ENCODE measurements at regions not wholly inside any gene's neighbourhood (a gene's known extent, or its start where the extent isn't known, plus 50 kb on each side); places are given as distances from the start of the nearest gene placed in this dataset.
"Not testable (repeated sequence)": the region's sequence is repeated elsewhere in the genome, so short reads cannot be mapped to it uniquely, and the experiment has no call there.

DNA sequence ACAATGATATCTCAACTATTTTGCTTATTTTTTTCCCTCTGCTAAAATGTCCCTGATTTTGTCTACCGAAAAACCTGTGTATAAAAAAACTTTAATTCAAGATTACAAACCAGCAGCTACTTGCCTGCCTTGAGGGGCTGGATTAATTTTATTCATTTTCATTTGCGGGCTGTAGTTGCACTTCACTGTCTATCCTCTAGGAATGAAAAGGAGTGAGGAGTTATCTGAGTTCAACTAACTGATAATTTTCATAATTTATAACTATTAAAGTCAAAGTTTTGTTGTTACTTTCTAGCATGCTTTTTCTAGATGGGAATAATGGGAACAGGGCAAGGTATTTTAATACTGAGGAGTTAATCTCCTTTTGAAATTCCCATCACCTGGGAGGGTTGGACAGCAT, 50.3 kb upstream of the AGTPBP1 start:
- intact Hi-C loops (cut with DNase I), result not testable (repeated sequence)

GRCh38 chr9:85802978-85803695, 61.4 kb upstream of the AGTPBP1 start:
- intact Hi-C loops (cut with DNase I); DNase-seq (ENCODE audit: low spot score): not testable (repeated sequence)

More for the DNA sequence above, 50.3 kb upstream of the AGTPBP1 start:
- not testable (repeated sequence) for DNase-seq (ENCODE audit: low spot score)

DNA sequence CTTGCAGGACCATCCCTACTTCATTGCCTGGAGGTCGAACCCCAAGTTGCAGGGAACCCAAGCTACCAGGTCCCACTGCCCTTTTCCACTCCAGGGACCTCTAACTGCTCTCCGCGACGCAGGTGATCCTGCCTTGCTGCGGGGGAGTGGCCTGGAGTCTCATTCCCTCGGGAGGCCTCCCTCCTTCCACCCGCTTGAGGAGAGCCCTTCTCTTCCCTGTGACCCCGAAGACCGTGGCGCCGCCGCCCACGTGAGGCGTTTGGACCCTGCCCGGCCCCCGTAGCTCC, 63.0 kb upstream of the AGTPBP1 start:
- intact Hi-C loops (cut with DNase I), result loop anchor here (1.0 kb wide), 1 partner anchor 62 kb away; no protein-coding TSS in a partner anchor
- DNase-seq (ENCODE audit: low spot score), result not testable (repeated sequence)

GRCh38 chr9:85805134-85806005, 63.6 kb upstream of the AGTPBP1 start:
- DNase-seq (ENCODE audit: low spot score), result peak; percentile 91
- intact Hi-C loops (cut with DNase I), result loop anchor here (1.0 kb wide), 1 partner anchor 63 kb away; no protein-coding TSS in a partner anchor

DNA sequence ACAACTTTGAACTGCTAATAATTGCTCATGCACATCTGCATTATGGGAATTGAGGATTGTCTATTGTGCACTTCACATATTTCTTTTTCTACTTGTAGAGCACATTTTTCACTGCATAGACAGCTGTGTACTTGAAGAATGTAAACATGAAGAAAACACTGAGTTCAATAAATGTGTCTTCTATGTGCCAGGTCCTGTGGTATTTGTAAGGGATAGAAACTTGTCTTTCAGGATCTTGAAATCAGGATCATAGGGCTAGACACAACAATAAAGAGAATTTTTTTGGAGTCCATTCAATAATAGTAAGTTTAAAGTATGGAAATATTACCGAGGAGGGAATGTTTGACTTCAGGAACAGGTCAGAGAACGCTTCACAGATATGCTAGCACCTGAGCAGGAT, 66.6 kb upstream of the AGTPBP1 start:
- intact Hi-C loops (cut with DNase I); DNase-seq (ENCODE audit: low spot score): not testable (repeated sequence)

- intact Hi-C loops (cut with DNase I); DNase-seq (ENCODE audit: low spot score): not testable (repeated sequence)
Observed at GRCh38 chr9:85813388-85813787, 71.6 kb upstream of the AGTPBP1 start.

DNA sequence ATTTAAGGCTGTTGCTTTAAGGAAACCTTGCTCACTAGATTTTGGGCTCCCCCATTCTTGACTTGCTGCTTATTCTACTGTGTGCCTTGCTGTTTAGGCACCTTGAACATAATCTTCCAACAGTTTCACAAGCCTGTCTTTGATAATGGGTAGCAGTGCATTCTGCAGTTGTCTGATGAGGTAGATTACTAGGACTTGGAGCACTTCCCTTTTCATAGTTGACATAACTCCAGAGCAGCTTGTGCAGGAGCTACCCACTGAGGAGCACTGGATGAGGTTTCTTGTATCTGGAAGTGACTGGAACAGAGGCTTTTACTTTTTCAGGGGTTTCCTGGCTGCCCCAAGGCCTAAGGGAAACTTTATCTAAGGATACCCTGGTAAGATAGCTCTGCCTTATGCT, 73.0 kb upstream of the AGTPBP1 start:
- intact Hi-C loops (cut with DNase I); DNase-seq (ENCODE audit: low spot score): not testable (repeated sequence)

GRCh38 chr9:85818971-85819370, 77.2 kb upstream of the AGTPBP1 start:
- DNase-seq (ENCODE audit: low spot score); intact Hi-C loops (cut with DNase I): not testable (repeated sequence)

DNA sequence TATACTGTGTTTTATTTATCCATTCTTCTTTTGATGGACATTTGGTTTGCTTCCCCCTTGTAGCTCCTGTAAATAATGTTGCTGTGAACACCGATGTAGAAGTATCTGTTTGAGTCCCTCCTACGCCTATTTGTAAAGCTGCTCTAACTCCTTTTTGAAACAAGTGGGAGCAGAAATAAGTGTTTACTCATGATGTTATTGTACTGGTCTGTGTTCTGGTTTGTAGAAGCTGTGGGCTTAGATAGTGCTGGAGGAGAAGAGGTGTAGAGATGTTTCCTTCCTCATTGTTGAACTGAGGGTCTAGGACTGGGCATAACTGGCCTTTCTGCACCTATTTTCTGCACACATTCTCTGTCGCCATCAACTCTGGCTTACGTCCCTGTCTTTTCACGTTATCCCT, 78.8 kb upstream of the AGTPBP1 start:
- intact Hi-C loops (cut with DNase I); DNase-seq (ENCODE audit: low spot score): not testable (repeated sequence)

- intact Hi-C loops (cut with DNase I); DNase-seq (ENCODE audit: low spot score): not testable (repeated sequence)
Observed at GRCh38 chr9:85824949-85825348, 83.2 kb upstream of the AGTPBP1 start.

- intact Hi-C loops (cut with DNase I); DNase-seq (ENCODE audit: low spot score): not testable (repeated sequence)
Observed at GRCh38 chr9:85834591-85834990, 92.8 kb upstream of the AGTPBP1 start.

DNA sequence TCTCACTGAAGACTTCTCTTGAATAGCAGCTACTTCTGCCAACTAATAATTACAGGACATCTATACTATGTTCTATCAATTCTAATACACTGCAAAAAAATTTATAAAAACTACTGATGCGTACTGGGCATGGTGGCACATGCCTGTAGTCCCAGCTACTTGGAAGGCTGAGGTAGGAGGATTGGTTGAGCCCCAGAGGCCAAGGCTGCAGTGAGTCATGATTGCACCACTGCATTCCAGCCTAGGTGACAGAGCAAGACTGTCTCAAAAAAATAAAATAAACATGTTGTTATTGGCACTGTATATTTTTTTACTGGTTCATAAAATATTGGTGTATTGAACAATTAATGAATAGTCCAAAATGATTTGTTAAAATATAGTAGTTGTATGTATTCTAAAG, 97.0 kb upstream of the NAA35 start:
- intact Hi-C loops (cut with DNase I); DNase-seq (ENCODE audit: low spot score): not testable (repeated sequence)

GRCh38 chr9:85847782-85848181, 93.2 kb upstream of the NAA35 start:
- intact Hi-C loops (cut with DNase I); DNase-seq (ENCODE audit: low spot score): not testable (repeated sequence)

DNA sequence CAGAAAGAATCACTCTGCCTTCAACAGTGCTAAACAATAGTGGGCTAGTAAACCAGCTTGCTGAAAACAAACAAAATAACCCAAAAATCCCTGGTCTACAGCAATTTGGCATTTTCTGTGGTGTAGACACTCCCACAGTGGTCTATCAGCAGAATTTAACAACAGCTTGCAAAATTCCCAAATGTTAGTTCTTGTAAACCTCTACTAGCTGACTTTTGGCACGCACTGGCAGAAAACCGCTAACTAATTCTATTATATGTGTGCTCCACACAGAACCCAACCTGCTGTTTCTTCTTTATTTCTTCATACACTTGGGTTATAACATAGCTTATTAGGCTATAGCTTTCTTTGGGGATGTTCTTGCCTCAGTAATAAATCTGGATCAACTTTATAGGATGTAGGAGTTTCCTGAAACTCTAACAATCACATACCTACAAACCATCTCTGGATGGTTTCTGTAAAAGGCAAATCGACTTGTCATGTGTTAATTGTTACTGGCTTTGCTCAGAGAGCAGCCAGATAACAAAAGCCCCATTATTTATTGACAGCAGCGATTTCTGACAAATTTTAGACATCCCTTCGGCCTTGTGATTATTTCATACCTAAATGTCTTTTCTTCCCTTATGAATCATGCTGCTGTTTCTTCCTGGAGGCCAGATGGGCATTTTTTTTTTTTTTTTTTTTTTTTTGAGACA, 82.7 kb upstream of the NAA35 start:
- DNase-seq (ENCODE audit: low spot score), result no peak
- intact Hi-C loops (cut with DNase I), result no loop called here

GRCh38 chr9:85859765-85860164, 81.2 kb upstream of the NAA35 start:
- intact Hi-C loops (cut with DNase I), result no loop called here
- no peak for DNase-seq (ENCODE audit: low spot score)

GRCh38 chr9:85861882-85862281, 79.1 kb upstream of the NAA35 start:
- DNase-seq (ENCODE audit: low spot score); intact Hi-C loops (cut with DNase I): not testable (repeated sequence)

DNA sequence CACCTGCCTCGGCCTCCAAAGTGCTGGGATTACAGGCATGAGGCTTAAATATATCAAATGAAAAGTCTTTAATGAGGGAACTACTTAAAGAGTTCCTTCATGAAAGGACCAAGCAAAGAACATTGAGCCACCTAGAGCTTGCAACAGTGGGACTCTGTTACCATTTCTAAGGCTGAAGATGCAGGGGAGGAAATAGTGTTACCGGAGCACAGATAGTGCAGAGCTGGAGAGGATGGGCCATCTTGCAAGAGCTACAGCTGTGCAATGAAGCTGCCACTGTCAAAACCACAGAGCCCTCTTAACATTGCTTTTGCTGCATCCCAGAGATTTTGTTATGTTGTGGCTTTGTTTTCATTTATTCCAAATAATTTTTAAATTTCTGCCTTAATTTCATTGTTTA, 77.1 kb upstream of the NAA35 start:
- DNase-seq (ENCODE audit: low spot score), result no peak
- intact Hi-C loops (cut with DNase I), result no loop called here

DNA sequence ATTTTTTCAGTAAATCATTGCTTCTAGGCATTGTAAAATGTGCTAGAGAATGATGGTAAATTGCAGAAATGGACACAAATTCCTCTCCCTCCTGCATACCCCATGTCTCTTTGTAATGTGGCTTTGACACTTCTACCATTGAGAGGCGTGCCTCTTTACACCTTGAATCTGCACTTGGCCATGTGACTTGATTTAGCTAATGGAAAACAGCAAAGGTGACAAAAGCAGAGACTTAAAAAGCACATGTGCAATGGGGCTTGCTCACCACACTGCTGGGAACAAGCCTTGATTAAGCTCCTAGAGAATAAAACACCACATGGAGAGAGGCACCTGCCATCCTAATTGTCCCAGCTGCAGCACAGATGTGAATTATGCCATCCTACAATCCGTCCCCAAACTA, 69.9 kb upstream of the NAA35 start:
- intact Hi-C loops (cut with DNase I), result no loop called here
- no peak for DNase-seq (ENCODE audit: low spot score)

- DNase-seq (ENCODE audit: low spot score); intact Hi-C loops (cut with DNase I): not testable (repeated sequence)
Observed at GRCh38 chr9:85871683-85872082, 69.3 kb upstream of the NAA35 start.

DNA sequence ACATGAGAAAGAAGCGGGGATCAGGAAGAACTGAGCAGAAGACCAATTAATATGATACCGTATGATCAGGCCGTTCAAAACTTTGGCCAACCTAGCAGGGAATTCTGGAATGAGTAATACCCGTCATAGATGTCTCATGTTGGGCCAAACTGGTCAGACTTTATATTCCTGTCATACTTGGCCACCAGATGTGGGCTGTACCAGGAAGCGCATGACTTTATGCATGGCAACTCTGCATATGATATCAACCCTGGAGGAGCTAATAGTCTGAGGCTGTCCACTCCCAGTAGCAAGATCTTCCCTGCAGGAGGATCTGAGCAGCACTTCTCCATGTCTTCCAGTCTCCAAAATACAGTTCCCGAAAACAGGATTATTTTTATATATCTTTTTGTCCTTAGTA, 68.5 kb upstream of the NAA35 start:
- intact Hi-C loops (cut with DNase I), result no loop called here
- DNase-seq (ENCODE audit: low spot score), result no peak
